ENCODE measurements at regions not wholly inside any gene's neighbourhood (a gene's known extent, or its start where the extent isn't known, plus 50 kb on each side); places are given as distances from the start of the nearest gene placed in this dataset.
A peak's percentile ranks its signal among the peaks of the same experiment; 100 is the strongest.

GRCh38 chr3:72494130-72494529, 354.1 kb downstream of the SHQ1 start:
- WGBS: 85% methylated on average over 4 of the region's 4 CpGs
- Histone ChIP-seq H3K36me3 (ENCODE audit: control insufficient read depth in 2 of 2, insufficient read depth in 2 of 2, low read length in 1 of 2) (no peaks in the 10 kb centered on the region), H3K9me3 (ENCODE audit: control insufficient read depth in 2 of 2, insufficient read depth in 1 of 2, low read length in 1 of 2) (peaks cover 0 to 4% of the 10 kb centered on the region in 2 donors), H3K4me1 (ENCODE audit: control insufficient read depth in 2 of 2, insufficient read depth in 2 of 2, low read length in 2 of 2) (no peaks in the 10 kb centered on the region), H3K27me3 (ENCODE audit: control insufficient read depth in 2 of 2, insufficient read depth in 1 of 2, low read length in 1 of 2) (no peaks in the 10 kb centered on the region), H3K27ac (ENCODE audit: low read depth in 1 of 2, low read length in 1 of 2) (no peak overlapping the region), H3K4me3 (ENCODE audit: low read length in 2 of 2) (no peak overlapping the region)
- no peak for DNase-seq (ENCODE audit: low read depth in 6 of 9, low spot score in 9 of 9)

- H3K36me3 ChIP-seq (ENCODE audit: control insufficient read depth in 2 of 2, insufficient read depth in 2 of 2, low read length in 1 of 2): no peaks in the 10 kb centered on the region
- no peak overlapping the region for H3K4me3 ChIP-seq (ENCODE audit: low read length in 2 of 2)
- no peaks in the 10 kb centered on the region for H3K27me3 ChIP-seq (ENCODE audit: control insufficient read depth in 2 of 2, insufficient read depth in 1 of 2, low read length in 1 of 2)
- WGBS: 94% methylated on average over 2 of the region's 2 CpGs
- H3K4me1 ChIP-seq (ENCODE audit: control insufficient read depth in 2 of 2, insufficient read depth in 2 of 2, low read length in 2 of 2): peaks cover 0 to 5% of the 10 kb centered on the region in 2 donors
- H3K27ac ChIP-seq (ENCODE audit: low read depth in 1 of 2, low read length in 1 of 2): no peak overlapping the region
- H3K9me3 ChIP-seq (ENCODE audit: control insufficient read depth in 2 of 2, insufficient read depth in 1 of 2, low read length in 1 of 2): peaks cover 0 to 4% of the 10 kb centered on the region in 2 donors
- DNase-seq (ENCODE audit: low read depth in 6 of 9, low spot score in 9 of 9): no peak
Observed at GRCh38 chr3:72492240-72492639, 356.0 kb downstream of the SHQ1 start.

GRCh38 chr3:72490688-72491435, 357.4 kb downstream of the SHQ1 start:
- H3K9me3 ChIP-seq (ENCODE audit: control insufficient read depth in 2 of 2, insufficient read depth in 1 of 2, low read length in 1 of 2): peaks cover 0 to 4% of the 10 kb centered on the region in 2 donors
- no peak overlapping the region for H3K4me3 ChIP-seq (ENCODE audit: low read length in 2 of 2)
- no peaks in the 10 kb centered on the region for H3K36me3 ChIP-seq (ENCODE audit: control insufficient read depth in 2 of 2, insufficient read depth in 2 of 2, low read length in 1 of 2)
- H3K27ac ChIP-seq (ENCODE audit: low read depth in 1 of 2, low read length in 1 of 2): no peak overlapping the region
- H3K4me1 ChIP-seq (ENCODE audit: control insufficient read depth in 2 of 2, insufficient read depth in 2 of 2, low read length in 2 of 2): peaks cover 0 to 8% of the 10 kb centered on the region in 2 donors
- H3K27me3 ChIP-seq (ENCODE audit: control insufficient read depth in 2 of 2, insufficient read depth in 1 of 2, low read length in 1 of 2): no peaks in the 10 kb centered on the region
- peak in 1 of 9 donors; percentile 14 for DNase-seq (ENCODE audit: low read depth in 6 of 9, low spot score in 9 of 9)
- 61% methylated on average over 6 of the region's 6 CpGs for WGBS

- Histone ChIP-seq H3K27me3 (ENCODE audit: control insufficient read depth in 2 of 2, insufficient read depth in 1 of 2, low read length in 1 of 2) (no peaks in the 10 kb centered on the region), H3K9me3 (ENCODE audit: control insufficient read depth in 2 of 2, insufficient read depth in 1 of 2, low read length in 1 of 2) (peaks cover 0 to 4% of the 10 kb centered on the region in 2 donors), H3K4me3 (ENCODE audit: low read length in 2 of 2) (no peak overlapping the region), H3K4me1 (ENCODE audit: control insufficient read depth in 2 of 2, insufficient read depth in 2 of 2, low read length in 2 of 2) (peaks cover 0 to 8% of the 10 kb centered on the region in 2 donors), H3K27ac (ENCODE audit: low read depth in 1 of 2, low read length in 1 of 2) (no peak overlapping the region), H3K36me3 (ENCODE audit: control insufficient read depth in 2 of 2, insufficient read depth in 2 of 2, low read length in 1 of 2) (no peaks in the 10 kb centered on the region)
- DNase-seq (ENCODE audit: low read depth in 6 of 9, low spot score in 9 of 9): no peak
- 98% methylated on average over 7 of the region's 7 CpGs for WGBS
Observed at GRCh38 chr3:72489901-72490300, 358.3 kb downstream of the SHQ1 start.

- DNase-seq (ENCODE audit: low read depth in 6 of 9, low spot score in 9 of 9): no peak
- Histone ChIP-seq H3K9me3 (ENCODE audit: control insufficient read depth in 2 of 2, insufficient read depth in 1 of 2, low read length in 1 of 2) (no peaks in the 10 kb centered on the region), H3K27me3 (ENCODE audit: control insufficient read depth in 2 of 2, insufficient read depth in 1 of 2, low read length in 1 of 2) (no peaks in the 10 kb centered on the region), H3K36me3 (ENCODE audit: control insufficient read depth in 2 of 2, insufficient read depth in 2 of 2, low read length in 1 of 2) (no peaks in the 10 kb centered on the region), H3K4me1 (ENCODE audit: control insufficient read depth in 2 of 2, insufficient read depth in 2 of 2, low read length in 2 of 2) (peaks cover 0 to 8% of the 10 kb centered on the region in 2 donors), H3K4me3 (ENCODE audit: low read length in 2 of 2) (no peak overlapping the region), H3K27ac (ENCODE audit: low read depth in 1 of 2, low read length in 1 of 2) (no peak overlapping the region)
- 98% methylated on average over 5 of the region's 5 CpGs for WGBS
Observed at GRCh38 chr3:72488738-72489035, 359.6 kb downstream of the SHQ1 start.

- Histone ChIP-seq H3K4me3 (ENCODE audit: low read length in 2 of 2) (no peak overlapping the region), H3K27me3 (ENCODE audit: control insufficient read depth in 2 of 2, insufficient read depth in 1 of 2, low read length in 1 of 2) (no peaks in the 10 kb centered on the region), H3K36me3 (ENCODE audit: control insufficient read depth in 2 of 2, insufficient read depth in 2 of 2, low read length in 1 of 2) (no peaks in the 10 kb centered on the region), H3K9me3 (ENCODE audit: control insufficient read depth in 2 of 2, insufficient read depth in 1 of 2, low read length in 1 of 2) (no peaks in the 10 kb centered on the region), H3K4me1 (ENCODE audit: control insufficient read depth in 2 of 2, insufficient read depth in 2 of 2, low read length in 2 of 2) (peaks cover 0 to 8% of the 10 kb centered on the region in 2 donors), H3K27ac (ENCODE audit: low read depth in 1 of 2, low read length in 1 of 2) (no peak overlapping the region)
- 86% methylated on average over 9 of the region's 9 CpGs for WGBS
- no peak for DNase-seq (ENCODE audit: low read depth in 6 of 9, low spot score in 9 of 9)
Observed at GRCh38 chr3:72487946-72488737, 360.1 kb downstream of the SHQ1 start.

GRCh38 chr3:72487078-72487765, 361.0 kb downstream of the SHQ1 start:
- WGBS: 80% methylated on average over 11 of the region's 11 CpGs

GRCh38 chr3:72485641-72486040, 362.6 kb downstream of the SHQ1 start:
- WGBS: 99% methylated on average over 2 of the region's 2 CpGs
- Histone ChIP-seq H3K4me3 (ENCODE audit: low read length in 2 of 2) (no peak overlapping the region), H3K27me3 (ENCODE audit: control insufficient read depth in 2 of 2, insufficient read depth in 1 of 2, low read length in 1 of 2) (no peaks in the 10 kb centered on the region), H3K27ac (ENCODE audit: low read depth in 1 of 2, low read length in 1 of 2) (no peak overlapping the region), H3K9me3 (ENCODE audit: control insufficient read depth in 2 of 2, insufficient read depth in 1 of 2, low read length in 1 of 2) (no peaks in the 10 kb centered on the region), H3K36me3 (ENCODE audit: control insufficient read depth in 2 of 2, insufficient read depth in 2 of 2, low read length in 1 of 2) (no peaks in the 10 kb centered on the region), H3K4me1 (ENCODE audit: control insufficient read depth in 2 of 2, insufficient read depth in 2 of 2, low read length in 2 of 2) (peaks cover 5 to 15% of the 10 kb centered on the region in 2 donors)
- DNase-seq (ENCODE audit: low read depth in 6 of 9, low spot score in 9 of 9): no peak

More at GRCh38 chr3:72487078-72487765, 361.0 kb downstream of the SHQ1 start:
- no peak overlapping the region for H3K27ac ChIP-seq (ENCODE audit: low read depth in 1 of 2, low read length in 1 of 2)
- DNase-seq (ENCODE audit: low read depth in 6 of 9, low spot score in 9 of 9): no peak
- no peaks in the 10 kb centered on the region for H3K9me3 ChIP-seq (ENCODE audit: control insufficient read depth in 2 of 2, insufficient read depth in 1 of 2, low read length in 1 of 2)
- H3K36me3 ChIP-seq (ENCODE audit: control insufficient read depth in 2 of 2, insufficient read depth in 2 of 2, low read length in 1 of 2): no peaks in the 10 kb centered on the region
- H3K4me1 ChIP-seq (ENCODE audit: control insufficient read depth in 2 of 2, insufficient read depth in 2 of 2, low read length in 2 of 2): peaks cover 5 to 15% of the 10 kb centered on the region in 2 donors
- H3K4me3 ChIP-seq (ENCODE audit: low read length in 2 of 2): no peak overlapping the region
- H3K27me3 ChIP-seq (ENCODE audit: control insufficient read depth in 2 of 2, insufficient read depth in 1 of 2, low read length in 1 of 2): no peaks in the 10 kb centered on the region

- no peak overlapping the region for H3K27ac ChIP-seq (ENCODE audit: low read depth in 1 of 2, low read length in 1 of 2)
- DNase-seq (ENCODE audit: low read depth in 6 of 9, low spot score in 9 of 9): no peak
- H3K36me3 ChIP-seq (ENCODE audit: control insufficient read depth in 2 of 2, insufficient read depth in 2 of 2, low read length in 1 of 2): no peaks in the 10 kb centered on the region
- WGBS: 97% methylated on average over 3 of the region's 3 CpGs
- peaks cover 5 to 19% of the 10 kb centered on the region in 2 donors for H3K4me1 ChIP-seq (ENCODE audit: control insufficient read depth in 2 of 2, insufficient read depth in 2 of 2, low read length in 2 of 2)
- no peak overlapping the region for H3K4me3 ChIP-seq (ENCODE audit: low read length in 2 of 2)
- H3K27me3 ChIP-seq (ENCODE audit: control insufficient read depth in 2 of 2, insufficient read depth in 1 of 2, low read length in 1 of 2): no peaks in the 10 kb centered on the region
- H3K9me3 ChIP-seq (ENCODE audit: control insufficient read depth in 2 of 2, insufficient read depth in 1 of 2, low read length in 1 of 2): no peaks in the 10 kb centered on the region
Observed at GRCh38 chr3:72483554-72484104, 364.6 kb downstream of the SHQ1 start.

Data from thymus (tissue), 11 donors.